Liver (tissue), 8 donors: ENCODE measurements at regions not wholly inside any gene's neighbourhood (a gene's known extent, or its start where the extent isn't known, plus 50 kb on each side); places are given as distances from the start of the nearest gene placed in this dataset.

Experiments used
- DNase-seq: peaks from one replicate; pipeline ENCODE4 v3.0.0-alpha.2; 2017; ENCODE audit warnings: low spot score
- H3K27ac ChIP-seq, 2 donors: one replicate each; pipeline ENCODE4 v1.7.0; 2013; ENCODE audit warnings: inconsistent platforms in 2 of 2, low read length in 2 of 2, control low read depth in 1 of 2, low read depth in 1 of 2, mild to moderate bottlenecking in 1 of 2
- H3K27me3 ChIP-seq, 4 donors: one replicate each; pipeline versions ENCODE4 v1.6.1 to v1.7.0; 2013; ENCODE audit warnings: low read length in 3 of 4, inconsistent platforms in 1 of 4, mild to moderate bottlenecking in 1 of 4, moderate library complexity in 1 of 4; ENCODE audit not compliant: control insufficient read depth in 4 of 4, insufficient read depth in 4 of 4
- H3K36me3 ChIP-seq, 4 donors: one replicate each; pipeline versions ENCODE4 v1.6.1 to v1.7.0; 2013; ENCODE audit warnings: low read length in 3 of 4, mild to moderate bottlenecking in 3 of 4, low read depth in 1 of 4, moderate library complexity in 1 of 4; ENCODE audit not compliant: control insufficient read depth in 4 of 4, insufficient read depth in 3 of 4
- H3K4me1 ChIP-seq, 4 donors: one replicate each; pipeline versions ENCODE4 v1.6.1 to v1.7.0; 2013; ENCODE audit warnings: low read length in 3 of 4, mild to moderate bottlenecking in 3 of 4, moderate library complexity in 1 of 4; ENCODE audit not compliant: control insufficient read depth in 4 of 4, insufficient read depth in 4 of 4
- H3K4me3 ChIP-seq, 3 donors: one replicate each; pipeline versions ENCODE4 v1.6.1 to v1.7.0; 2013; ENCODE audit warnings: low read length in 3 of 3, control low read depth in 1 of 3, low read depth in 1 of 3, mild to moderate bottlenecking in 1 of 3
- H3K9ac ChIP-seq, 2 donors: one replicate each; pipeline ENCODE4 v1.7.0; 2013; ENCODE audit warnings: low read length in 2 of 2, mild to moderate bottlenecking in 2 of 2, moderate library complexity in 2 of 2, control low read depth in 1 of 2, low read depth in 1 of 2
- H3K9me3 ChIP-seq, 4 donors: one replicate each; pipeline versions ENCODE4 v1.6.1 to v1.7.0; 2013; ENCODE audit warnings: low read length in 3 of 4; ENCODE audit not compliant: control insufficient read depth in 4 of 4
- EGR1 ChIP-seq, 2 donors: IDR thresholded peaks; 2 replicates each; pipeline ENCODE4 v1.6.1; 2016 to 2018; ENCODE audit warnings: antibody characterized with exemption in 2 of 2, low read depth in 2 of 2
- FOXA2 ChIP-seq: IDR thresholded peaks from 2 replicates; pipeline ENCODE4 v1.6.1; 2016; ENCODE audit warnings: antibody characterized with exemption
- GABPA ChIP-seq, 2 donors: IDR thresholded peaks in 1 of 2; conservative IDR thresholded peaks in 1 of 2; 2 replicates each; pipeline ENCODE4 v1.6.1; 2016; ENCODE audit warnings: antibody characterized with exemption in 2 of 2, mild to moderate bottlenecking in 1 of 2, moderate library complexity in 1 of 2
- HNF4A ChIP-seq, 2 donors: conservative IDR thresholded peaks; 2 replicates each; pipeline ENCODE4 v1.6.1; 2016; ENCODE audit warnings: antibody characterized with exemption in 2 of 2, mild to moderate bottlenecking in 2 of 2
- JUND ChIP-seq, 2 donors: IDR thresholded peaks; 2 replicates each; pipeline ENCODE4 v1.6.1; 2016; ENCODE audit warnings: antibody characterized with exemption in 2 of 2
- MAX ChIP-seq: IDR thresholded peaks from 2 replicates; pipeline ENCODE4 v1.6.1; 2016; ENCODE audit warnings: antibody characterized with exemption
- RXRA ChIP-seq, 2 donors: IDR thresholded peaks; 2 replicates each; pipeline ENCODE4 v1.6.1; 2017 to 2018; ENCODE audit warnings: antibody characterized with exemption in 2 of 2, mild to moderate bottlenecking in 1 of 2
- TAF1 ChIP-seq: conservative IDR thresholded peaks from 2 replicates; pipeline ENCODE4 v1.6.1; 2016; ENCODE audit warnings: antibody characterized with exemption, mild to moderate bottlenecking
- WGBS: extraction: QIAGEN DNeasy Blood & Tissue Kit; methylation state at CpG from one replicate; pipeline ENCODE4 v1.1.7; 2013; 5-methylcytosine and 5-hydroxymethylcytosine counted together
- TF ChIP-seq, protein P1 (sequence below): fragments of 150-350 bp; IDR thresholded peaks from 2 replicates; pipeline ENCODE4 v1.5.1; 2017; ENCODE audit warnings: improper control_type of control experiment, low read depth, low read length; ENCODE audit not compliant: missing input control
- TF ChIP-seq, protein P2 (sequence below): IDR thresholded peaks from 2 replicates; pipeline ENCODE4 v1.6.1; 2016; ENCODE audit warnings: antibody characterized with exemption, mild to moderate bottlenecking
- donor health status: healthy.
- donor health status: healthy.
- donor health status: healthy.
- donor health status: healthy.
- donor health status: healthy.

DNA sequence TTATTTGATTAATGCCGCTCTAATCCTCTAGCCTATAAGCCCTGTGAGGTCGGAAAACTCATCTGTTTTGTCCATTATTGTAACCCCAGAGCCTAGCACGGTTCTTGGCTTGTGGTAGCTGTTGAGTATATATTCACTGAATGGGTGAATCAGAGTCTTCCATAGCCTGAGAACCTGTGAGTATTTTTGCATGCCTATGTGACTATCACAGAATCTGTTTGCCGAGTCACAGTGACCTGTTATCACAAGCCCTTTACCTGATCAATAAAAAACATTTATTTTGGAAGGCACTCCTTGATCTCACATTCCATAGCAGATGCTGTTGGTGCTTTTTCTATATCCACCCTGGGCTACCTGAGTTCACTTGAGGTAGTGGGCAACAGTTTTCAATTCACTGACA, 125.0 kb upstream of the STC2 start:
- 44% methylated on average over 4 of the region's 4 CpGs for WGBS
- TF ChIP-seq RXRA (IDR thresholded peaks at IDR 0.05): peak in 1 of 2 donors; percentile 24
- TF ChIP-seq, protein P1, sequence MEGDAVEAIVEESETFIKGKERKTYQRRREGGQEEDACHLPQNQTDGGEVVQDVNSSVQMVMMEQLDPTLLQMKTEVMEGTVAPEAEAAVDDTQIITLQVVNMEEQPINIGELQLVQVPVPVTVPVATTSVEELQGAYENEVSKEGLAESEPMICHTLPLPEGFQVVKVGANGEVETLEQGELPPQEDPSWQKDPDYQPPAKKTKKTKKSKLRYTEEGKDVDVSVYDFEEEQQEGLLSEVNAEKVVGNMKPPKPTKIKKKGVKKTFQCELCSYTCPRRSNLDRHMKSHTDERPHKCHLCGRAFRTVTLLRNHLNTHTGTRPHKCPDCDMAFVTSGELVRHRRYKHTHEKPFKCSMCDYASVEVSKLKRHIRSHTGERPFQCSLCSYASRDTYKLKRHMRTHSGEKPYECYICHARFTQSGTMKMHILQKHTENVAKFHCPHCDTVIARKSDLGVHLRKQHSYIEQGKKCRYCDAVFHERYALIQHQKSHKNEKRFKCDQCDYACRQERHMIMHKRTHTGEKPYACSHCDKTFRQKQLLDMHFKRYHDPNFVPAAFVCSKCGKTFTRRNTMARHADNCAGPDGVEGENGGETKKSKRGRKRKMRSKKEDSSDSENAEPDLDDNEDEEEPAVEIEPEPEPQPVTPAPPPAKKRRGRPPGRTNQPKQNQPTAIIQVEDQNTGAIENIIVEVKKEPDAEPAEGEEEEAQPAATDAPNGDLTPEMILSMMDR: no peak
- DNase-seq: no peak
- Histone ChIP-seq H3K27me3 (no peaks in the 10 kb centered on the region), H3K4me3 (no peak overlapping the region), H3K4me1 (peaks cover 2 to 12% (median 5%) of the 10 kb centered on the region in 4 donors), H3K27ac (no peak overlapping the region), H3K9ac (no peak overlapping the region), H3K36me3 (no peaks in the 10 kb centered on the region), H3K9me3 (no peaks in the 10 kb centered on the region)

- Histone ChIP-seq H3K27me3 (no peaks in the 10 kb centered on the region), H3K9ac (no peak overlapping the region), H3K36me3 (no peaks in the 10 kb centered on the region), H3K4me1 (peaks cover 2 to 12% (median 5%) of the 10 kb centered on the region in 4 donors), H3K9me3 (no peaks in the 10 kb centered on the region), H3K4me3 (no peak overlapping the region), H3K27ac (no peak overlapping the region)
- WGBS: 54% methylated on average over 9 of the region's 9 CpGs
- TF ChIP-seq RXRA (IDR thresholded peaks at IDR 0.05) (peak in 1 of 2 donors; percentile 29), MAX (peak; percentile 23), FOXA2 (no peak), HNF4A (conservative IDR thresholded peaks at IDR 0.05) (peak in 1 of 2 donors; percentile 24), GABPA (IDR thresholded peaks at IDR 0.05 in 1 of 2, conservative IDR thresholded peaks at IDR 0.05 in 1 of 2) (peak in 1 of 2 donors; percentile 16), JUND (IDR thresholded peaks at IDR 0.05) (no peak)
- TF ChIP-seq, protein P2, sequence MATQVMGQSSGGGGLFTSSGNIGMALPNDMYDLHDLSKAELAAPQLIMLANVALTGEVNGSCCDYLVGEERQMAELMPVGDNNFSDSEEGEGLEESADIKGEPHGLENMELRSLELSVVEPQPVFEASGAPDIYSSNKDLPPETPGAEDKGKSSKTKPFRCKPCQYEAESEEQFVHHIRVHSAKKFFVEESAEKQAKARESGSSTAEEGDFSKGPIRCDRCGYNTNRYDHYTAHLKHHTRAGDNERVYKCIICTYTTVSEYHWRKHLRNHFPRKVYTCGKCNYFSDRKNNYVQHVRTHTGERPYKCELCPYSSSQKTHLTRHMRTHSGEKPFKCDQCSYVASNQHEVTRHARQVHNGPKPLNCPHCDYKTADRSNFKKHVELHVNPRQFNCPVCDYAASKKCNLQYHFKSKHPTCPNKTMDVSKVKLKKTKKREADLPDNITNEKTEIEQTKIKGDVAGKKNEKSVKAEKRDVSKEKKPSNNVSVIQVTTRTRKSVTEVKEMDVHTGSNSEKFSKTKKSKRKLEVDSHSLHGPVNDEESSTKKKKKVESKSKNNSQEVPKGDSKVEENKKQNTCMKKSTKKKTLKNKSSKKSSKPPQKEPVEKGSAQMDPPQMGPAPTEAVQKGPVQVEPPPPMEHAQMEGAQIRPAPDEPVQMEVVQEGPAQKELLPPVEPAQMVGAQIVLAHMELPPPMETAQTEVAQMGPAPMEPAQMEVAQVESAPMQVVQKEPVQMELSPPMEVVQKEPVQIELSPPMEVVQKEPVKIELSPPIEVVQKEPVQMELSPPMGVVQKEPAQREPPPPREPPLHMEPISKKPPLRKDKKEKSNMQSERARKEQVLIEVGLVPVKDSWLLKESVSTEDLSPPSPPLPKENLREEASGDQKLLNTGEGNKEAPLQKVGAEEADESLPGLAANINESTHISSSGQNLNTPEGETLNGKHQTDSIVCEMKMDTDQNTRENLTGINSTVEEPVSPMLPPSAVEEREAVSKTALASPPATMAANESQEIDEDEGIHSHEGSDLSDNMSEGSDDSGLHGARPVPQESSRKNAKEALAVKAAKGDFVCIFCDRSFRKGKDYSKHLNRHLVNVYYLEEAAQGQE: no peak
- no peak for DNase-seq
These were observed 124.1 kb upstream of the STC2 start for GRCh38 chr5:173452119-173452905.

- H3K4me3 ChIP-seq: no peak overlapping the region
- no peaks in the 10 kb centered on the region for H3K36me3 ChIP-seq
- no peaks in the 10 kb centered on the region for H3K9me3 ChIP-seq
- no peak for TF ChIP-seq TAF1
- no peak for TF ChIP-seq EGR1 (IDR thresholded peaks at IDR 0.05; ENCODE audit: low read depth in 2 of 2)
- no peak for TF ChIP-seq MAX
- H3K27me3 ChIP-seq: no peaks in the 10 kb centered on the region
- WGBS: 79% methylated on average over 2 of the region's 2 CpGs
- H3K4me1 ChIP-seq: peaks cover 2 to 12% (median 5%) of the 10 kb centered on the region in 4 donors
- no peak for DNase-seq
- H3K9ac ChIP-seq: no peak overlapping the region
- no peak overlapping the region for H3K27ac ChIP-seq
These were observed 123.4 kb upstream of the STC2 start for GRCh38 chr5:173451651-173452050.
